Caki2 (cell line): ENCODE measurements at regions not wholly inside any gene's neighbourhood (a gene's known extent, or its start where the extent isn't known, plus 50 kb on each side); places are given as distances from the start of the nearest gene placed in this dataset.

Experiments
- DNase-seq: peaks from one replicate; pipeline ENCODE4 v3.0.0-alpha.2; 2015; ENCODE audit warnings: low read depth
- in situ Hi-C: cut with HindIII; loops from 2 replicates; pipeline ENCODE4 v1.10.0; 2016; ENCODE audit warnings: low sequenced_read_pairs, low pct_unique_long_range_greater_than_20kb, mixed read lengths

DNA sequence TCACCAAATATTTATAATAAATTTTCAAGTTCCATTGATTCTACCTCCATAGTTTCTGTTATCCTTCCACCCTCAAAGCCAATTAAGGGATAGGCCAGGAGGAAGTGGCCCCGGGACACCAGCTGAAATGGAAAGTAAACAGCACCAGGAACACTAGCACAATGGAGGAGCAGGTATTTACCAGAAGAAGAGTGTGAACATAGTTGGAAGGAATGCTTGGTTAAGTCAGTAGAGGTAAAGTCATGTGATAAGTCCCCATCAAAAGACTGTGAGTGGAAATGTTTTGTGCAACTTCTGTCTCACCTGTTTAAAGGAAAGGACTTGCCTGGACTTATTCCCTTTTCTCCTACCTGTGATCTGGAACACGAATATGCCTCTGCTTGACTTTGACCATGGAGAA is 146.7 kb upstream of the RAI14 start:
- in situ Hi-C loops, result no loop called here
- no peak for DNase-seq

- in situ Hi-C loops, result no loop called here
- no peak for DNase-seq
Observed at GRCh38 chr5:34510002-34510401, 146.1 kb upstream of the RAI14 start.

- in situ Hi-C loops, result no loop called here
- DNase-seq, result no peak
Observed at GRCh38 chr5:34511063-34511462, 145.1 kb upstream of the RAI14 start.

GRCh38 chr5:34511481-34511880 is 144.6 kb upstream of the RAI14 start:
- in situ Hi-C loops, result no loop called here
- no peak for DNase-seq

DNA sequence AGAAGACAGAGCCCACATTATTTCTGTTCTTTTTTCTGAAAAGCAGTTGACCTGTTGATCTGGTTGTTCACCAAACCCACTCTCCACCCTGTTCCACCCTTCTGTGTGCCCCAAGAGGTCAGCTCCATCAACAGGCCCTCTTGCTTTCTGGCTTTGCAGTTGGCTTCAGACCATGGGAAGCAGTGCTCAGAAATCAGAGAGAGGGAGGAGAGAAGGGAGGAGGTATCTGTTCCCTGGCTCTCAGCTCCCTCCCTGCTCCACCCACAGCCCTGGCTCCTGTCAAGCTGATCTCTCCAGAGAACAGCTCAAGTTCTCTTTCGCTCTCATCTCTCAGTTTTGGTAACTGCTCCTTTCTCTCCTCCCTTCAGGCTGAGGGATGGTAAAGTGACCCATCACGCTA is 144.2 kb upstream of the RAI14 start:
- in situ Hi-C loops, result no loop called here
- DNase-seq, result no peak

DNA sequence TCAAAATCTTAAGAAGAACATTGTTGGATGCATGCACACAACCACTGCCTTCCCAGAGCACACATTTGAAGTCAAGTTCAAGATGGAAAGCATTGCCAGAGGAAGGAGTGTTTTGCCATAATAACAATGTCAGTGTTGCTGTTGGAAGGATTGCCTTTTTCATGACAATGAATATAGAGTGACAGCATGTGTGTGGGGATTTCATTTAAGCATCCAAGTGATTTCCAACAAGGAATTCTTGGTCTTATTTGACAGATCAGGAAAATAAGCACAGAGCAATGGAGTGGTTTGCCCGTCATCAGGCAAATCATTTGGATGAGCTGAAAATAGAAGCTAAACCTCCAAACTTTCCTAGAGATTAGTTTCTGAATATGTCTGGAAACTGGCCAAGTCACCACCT is 140.0 kb upstream of the RAI14 start:
- in situ Hi-C loops, result no loop called here
- DNase-seq, result no peak

GRCh38 chr5:34516686-34517085 is 139.4 kb upstream of the RAI14 start:
- DNase-seq, result no peak
- in situ Hi-C loops, result no loop called here

GRCh38 chr5:34517249-34517648 is 138.9 kb upstream of the RAI14 start:
- in situ Hi-C loops, result no loop called here

GRCh38 chr5:34519489-34520220 is 136.5 kb upstream of the RAI14 start:
- in situ Hi-C loops, result no loop called here
- no peak for DNase-seq

More at GRCh38 chr5:34517249-34517648, 138.9 kb upstream of the RAI14 start:
- DNase-seq, result peak; percentile 70

DNA sequence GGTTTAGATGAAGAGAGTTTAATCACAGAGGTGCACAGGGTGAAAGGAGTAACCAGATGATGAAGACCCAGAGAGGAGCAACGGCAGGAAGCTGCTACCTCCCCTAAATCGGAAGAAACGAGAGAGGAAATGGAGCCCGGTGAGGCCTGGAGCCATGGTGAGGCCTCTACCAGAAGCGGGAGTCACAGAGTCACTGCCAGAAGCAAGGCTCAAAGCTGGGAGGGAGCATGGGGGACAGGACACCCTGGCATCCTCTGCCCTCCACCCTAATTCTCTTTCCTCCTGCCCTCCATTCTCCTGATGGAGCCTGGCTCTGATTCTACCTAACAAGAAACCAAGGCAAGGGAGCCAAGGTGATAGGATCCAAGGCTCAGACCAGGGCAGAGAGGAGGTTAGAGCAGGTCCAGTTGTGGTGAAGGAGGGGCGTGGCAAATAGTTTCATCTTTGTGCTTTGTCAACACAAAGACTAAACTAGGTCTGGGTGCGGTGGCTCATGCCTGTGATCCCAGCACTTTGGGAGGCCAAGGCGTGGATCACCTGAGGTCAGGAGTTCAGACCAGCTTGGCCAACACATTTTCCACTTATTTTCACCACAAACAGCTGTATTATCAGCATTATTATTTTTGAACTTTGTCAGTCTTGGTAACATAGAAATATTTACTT is 134.4 kb upstream of the RAI14 start:
- no peak for DNase-seq
- in situ Hi-C loops, result no loop called here

GRCh38 chr5:34522599-34523386 is 133.3 kb upstream of the RAI14 start:
- in situ Hi-C loops, result no loop called here
- DNase-seq, result peak; percentile 73

- DNase-seq, result no peak
- in situ Hi-C loops, result no loop called here
Observed at GRCh38 chr5:34523387-34523726, 132.8 kb upstream of the RAI14 start.

- no peak for DNase-seq
- in situ Hi-C loops, result no loop called here
Observed at GRCh38 chr5:34524123-34524522, 132.0 kb upstream of the RAI14 start.

DNA sequence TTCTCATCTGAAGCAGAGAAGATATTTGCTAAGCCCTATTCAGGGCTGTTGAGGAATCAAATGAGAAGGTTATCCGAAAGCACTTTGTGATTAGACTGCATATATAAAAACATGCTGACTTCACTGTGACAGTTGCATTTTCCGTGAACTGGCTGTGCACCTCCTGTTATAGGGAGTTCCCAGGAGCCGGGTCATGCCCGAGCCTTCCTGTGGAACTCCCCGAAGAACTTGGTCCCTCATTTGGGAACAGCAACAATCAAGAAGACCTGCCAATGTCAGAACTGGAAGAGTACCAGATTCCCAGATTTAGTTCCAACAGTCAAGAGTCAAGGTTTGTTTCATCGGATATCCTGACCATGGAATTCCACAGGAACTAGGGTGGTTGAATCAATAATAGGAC is 130.4 kb upstream of the RAI14 start:
- peak; percentile 86 for DNase-seq
- in situ Hi-C loops, result no loop called here

GRCh38 chr5:34526682-34527305 is 129.3 kb upstream of the RAI14 start:
- in situ Hi-C loops, result no loop called here
- DNase-seq, result peak; percentile 62

- in situ Hi-C loops, result no loop called here
- DNase-seq, result no peak
Observed at GRCh38 chr5:34529581-34530331, 126.4 kb upstream of the RAI14 start.

DNA sequence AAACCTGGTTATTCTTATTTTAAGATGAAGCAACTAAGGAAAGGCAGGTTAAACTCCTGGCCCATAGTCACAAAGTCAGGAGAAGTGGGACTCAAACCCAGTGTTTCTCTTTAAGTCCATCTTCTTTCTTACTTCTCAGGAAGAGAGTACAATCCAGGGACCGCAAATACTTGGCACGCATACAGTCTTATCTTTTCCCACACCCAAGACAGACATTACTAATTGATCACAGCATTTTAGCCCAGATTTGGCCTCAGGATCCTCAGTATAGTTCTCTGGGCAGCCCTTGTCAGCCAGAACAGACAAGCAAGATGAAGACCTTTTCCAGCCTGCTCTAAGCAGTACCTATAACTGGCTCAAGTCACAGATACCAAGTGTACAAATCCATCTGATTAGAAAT is 125.5 kb upstream of the RAI14 start:
- no peak for DNase-seq
- in situ Hi-C loops, result no loop called here

DNA sequence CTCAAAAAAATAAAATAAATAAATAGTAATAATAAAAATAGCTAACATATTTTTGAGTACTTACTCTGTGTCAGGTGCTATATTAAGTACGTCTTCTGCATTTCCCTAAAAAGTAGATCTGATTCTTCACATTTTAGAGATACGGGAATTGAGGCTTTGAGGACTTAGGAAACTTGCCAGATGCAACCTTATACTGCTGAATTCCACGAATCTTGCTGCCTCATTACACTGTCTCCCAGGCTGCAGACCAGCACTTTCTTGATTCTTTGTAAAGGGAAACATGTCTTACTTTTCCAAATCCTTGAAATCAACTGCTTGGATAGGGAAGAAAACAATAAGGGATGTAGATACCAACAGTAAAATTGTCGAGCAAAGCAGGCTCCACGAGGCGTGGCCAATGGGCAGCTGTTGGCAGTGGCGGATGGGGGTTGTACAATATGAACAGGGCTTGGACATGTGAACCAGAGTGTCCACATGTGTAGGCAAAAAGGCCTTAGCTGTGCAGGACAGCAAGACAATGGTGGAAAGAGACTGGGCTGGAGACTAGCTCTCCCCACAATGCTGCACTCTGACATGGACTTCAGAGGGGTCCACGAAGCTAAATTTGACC is 124.3 kb upstream of the RAI14 start:
- DNase-seq, result no peak
- in situ Hi-C loops, result no loop called here
